C4-2B (cell line): ENCODE measurements at regions not wholly inside any gene's neighbourhood (a gene's known extent, or its start where the extent isn't known, plus 50 kb on each side); places are given as distances from the start of the nearest gene placed in this dataset.

Experiments
- H3K27ac ChIP-seq: fragments of 450-650 bp; 2 replicates; pipeline ENCODE4 v1.5.1; 2017
- ZFX ChIP-seq: fragments of 450-650 bp; IDR thresholded peaks from 2 replicates; pipeline ENCODE4 v1.6.1; 2017
- TF ChIP-seq, protein P1 (sequence below): fragments of 450-650 bp; conservative IDR thresholded peaks from 2 replicates; pipeline ENCODE4 v1.5.1; 2017; ENCODE audit warnings: mild to moderate bottlenecking

DNA sequence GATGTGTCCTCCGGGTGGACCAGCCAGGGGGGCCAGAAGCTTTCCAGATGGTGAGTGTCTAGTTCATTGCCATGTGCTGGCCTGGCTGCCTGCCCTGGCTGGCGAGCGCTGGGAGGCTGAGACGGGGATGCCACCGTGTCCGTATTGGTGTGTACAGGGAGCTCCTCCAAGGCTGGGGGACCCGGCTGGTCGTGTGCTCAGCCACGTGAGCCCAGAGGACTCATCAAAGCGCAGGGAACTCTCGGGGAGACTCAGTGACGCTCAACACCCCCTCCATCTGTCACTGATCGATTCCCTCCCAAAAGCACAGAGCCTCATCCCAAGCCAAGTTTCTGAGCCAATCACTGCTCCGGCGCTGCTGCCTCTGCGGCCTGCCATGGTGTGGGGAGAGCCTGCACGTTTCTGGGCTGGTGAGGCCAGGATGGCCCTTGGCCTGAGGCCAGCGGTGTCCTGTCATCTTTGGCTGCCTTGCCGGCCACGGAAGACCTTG lies 423.7 kb downstream of the SHANK2 start:
- no peak for TF ChIP-seq ZFX
- TF ChIP-seq, protein P1, sequence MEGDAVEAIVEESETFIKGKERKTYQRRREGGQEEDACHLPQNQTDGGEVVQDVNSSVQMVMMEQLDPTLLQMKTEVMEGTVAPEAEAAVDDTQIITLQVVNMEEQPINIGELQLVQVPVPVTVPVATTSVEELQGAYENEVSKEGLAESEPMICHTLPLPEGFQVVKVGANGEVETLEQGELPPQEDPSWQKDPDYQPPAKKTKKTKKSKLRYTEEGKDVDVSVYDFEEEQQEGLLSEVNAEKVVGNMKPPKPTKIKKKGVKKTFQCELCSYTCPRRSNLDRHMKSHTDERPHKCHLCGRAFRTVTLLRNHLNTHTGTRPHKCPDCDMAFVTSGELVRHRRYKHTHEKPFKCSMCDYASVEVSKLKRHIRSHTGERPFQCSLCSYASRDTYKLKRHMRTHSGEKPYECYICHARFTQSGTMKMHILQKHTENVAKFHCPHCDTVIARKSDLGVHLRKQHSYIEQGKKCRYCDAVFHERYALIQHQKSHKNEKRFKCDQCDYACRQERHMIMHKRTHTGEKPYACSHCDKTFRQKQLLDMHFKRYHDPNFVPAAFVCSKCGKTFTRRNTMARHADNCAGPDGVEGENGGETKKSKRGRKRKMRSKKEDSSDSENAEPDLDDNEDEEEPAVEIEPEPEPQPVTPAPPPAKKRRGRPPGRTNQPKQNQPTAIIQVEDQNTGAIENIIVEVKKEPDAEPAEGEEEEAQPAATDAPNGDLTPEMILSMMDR: no peak

DNA sequence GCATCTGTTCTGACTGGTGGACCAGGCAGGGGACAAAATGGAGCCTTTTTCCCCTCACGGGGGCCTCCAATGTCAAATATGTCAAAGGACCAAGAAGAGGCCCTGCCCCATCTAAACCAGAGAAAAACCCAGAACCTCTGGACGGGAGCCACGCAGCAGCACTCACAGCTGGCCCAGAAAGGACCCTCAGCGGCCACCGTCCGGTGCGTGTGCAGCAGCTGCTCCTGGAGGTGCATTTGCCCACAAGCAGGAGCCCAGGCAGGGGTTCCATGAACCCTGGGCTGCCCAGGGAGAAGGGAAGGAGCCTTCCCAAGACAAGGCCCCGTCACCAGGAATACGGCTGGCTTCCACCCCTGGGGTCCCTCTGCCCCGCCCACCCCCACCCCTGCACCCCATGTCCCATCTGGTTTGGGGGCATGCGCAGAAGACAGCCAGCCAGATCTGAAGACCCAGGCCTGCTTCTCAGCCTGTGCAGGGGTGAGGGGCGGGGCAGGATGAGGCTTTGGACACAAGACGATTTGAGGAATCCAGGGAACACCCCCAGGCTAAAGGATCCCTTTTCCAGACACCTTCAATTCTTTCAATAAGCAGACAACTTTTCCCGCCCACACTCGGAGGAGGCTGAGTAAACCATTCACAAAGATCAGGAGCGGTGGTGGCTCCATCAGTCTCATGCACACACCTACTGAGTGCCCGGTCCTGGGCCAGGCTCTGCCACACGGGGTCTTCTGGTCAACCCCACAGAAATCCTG lies 423.1 kb downstream of the SHANK2 start:
- TF ChIP-seq, protein P1: no peak
- no peak for TF ChIP-seq ZFX
- H3K27ac ChIP-seq: no peak overlapping the region

More for the DNA sequence above, 423.7 kb downstream of the SHANK2 start:
- no peak overlapping the region for H3K27ac ChIP-seq

DNA sequence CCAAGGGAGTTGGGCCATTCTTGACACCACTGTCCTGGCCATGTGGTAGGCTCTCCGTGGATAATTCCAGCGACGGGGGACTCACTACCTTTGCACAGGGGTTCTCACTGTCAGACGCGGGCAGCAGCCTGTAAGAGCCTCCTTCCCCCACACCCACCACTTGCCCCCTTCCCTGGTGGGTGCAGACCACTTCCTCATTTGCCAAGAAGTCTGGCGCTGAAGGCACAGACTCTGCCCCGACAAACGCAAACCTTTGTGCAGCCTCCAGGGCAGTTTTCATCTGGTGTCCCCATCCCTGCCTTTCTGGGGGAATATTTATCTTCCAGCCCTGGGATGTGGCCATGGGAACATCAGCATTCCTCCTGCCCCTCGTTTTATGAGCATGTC lies 422.5 kb downstream of the SHANK2 start:
- H3K27ac ChIP-seq: no peak overlapping the region
- no peak for TF ChIP-seq ZFX
- TF ChIP-seq, protein P1: no peak

DNA sequence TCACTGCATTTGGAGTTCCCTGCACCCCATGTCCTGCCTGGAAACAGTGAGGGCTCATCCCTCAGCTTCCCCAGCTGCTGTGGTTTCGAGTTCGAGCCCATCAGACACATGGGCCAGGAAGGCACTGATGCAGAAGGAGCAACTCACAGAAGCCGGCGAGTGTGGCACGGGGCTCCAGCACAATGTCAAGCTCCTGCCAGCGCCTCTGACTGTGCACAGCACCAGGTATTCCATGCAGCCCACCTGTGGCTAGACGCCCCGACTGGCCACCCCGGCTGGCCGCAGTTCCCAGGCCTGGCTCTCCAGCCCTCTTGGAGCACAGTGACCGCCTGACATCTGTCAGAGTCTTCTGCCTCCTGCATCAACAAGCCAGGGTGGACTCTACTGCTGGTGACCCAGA lies 419.4 kb downstream of the SHANK2 start:
- TF ChIP-seq, protein P1: no peak
- TF ChIP-seq ZFX: no peak
- no peak overlapping the region for H3K27ac ChIP-seq

DNA sequence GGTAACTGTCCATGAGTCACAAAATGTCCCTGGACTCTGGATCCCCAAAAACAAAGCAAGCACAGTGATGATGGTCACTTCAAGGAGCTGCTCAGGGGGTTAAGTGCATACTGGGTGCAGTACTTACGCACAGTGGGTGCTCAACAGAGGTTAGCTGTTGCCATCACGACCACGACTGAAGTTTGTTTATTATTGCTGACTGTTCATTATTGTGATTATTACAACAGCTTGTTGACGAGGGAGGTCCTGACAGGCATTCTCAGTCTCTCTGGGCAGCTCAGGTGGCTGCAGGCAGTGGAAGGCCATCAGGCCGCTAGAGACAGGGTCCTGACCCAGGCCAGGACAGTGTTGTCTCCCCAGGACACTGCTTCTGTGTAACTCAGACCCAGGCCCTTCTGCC lies 418.8 kb downstream of the SHANK2 start:
- TF ChIP-seq ZFX: no peak
- TF ChIP-seq, protein P1: no peak
- H3K27ac ChIP-seq: no peak overlapping the region

DNA sequence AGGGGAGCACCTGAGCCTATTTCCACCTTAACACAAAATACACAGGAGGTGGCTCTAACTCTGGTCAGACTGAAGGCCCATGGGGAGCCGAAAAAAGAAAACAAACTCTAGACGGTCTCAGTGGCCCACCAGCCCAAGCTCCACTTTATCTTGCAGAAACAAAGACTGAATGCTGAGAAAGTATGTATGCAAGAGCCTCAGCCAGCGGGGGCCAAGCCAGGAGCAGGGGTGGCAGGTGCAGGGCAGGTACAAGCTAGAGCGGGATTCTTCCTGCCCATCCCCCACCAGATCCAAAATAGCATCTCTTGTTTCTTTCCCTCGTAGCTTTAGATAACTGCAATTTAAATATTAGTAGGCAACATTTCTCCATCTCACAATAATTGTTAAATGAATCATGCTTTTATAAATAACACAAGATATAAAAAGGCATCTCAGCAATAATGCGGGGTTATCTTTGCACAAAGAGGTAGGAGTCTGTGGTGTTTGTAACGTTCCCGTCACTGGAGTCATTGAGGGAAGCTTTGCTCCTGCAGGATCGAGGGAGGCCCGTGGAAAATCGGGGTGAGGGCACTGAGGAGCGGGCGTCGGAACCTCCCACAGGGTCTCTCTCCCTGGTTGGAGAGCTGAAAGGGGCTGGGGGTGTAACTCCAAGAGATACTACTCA lies 418.0 kb downstream of the SHANK2 start:
- no peak overlapping the region for H3K27ac ChIP-seq
- no peak for TF ChIP-seq ZFX
- TF ChIP-seq, protein P1: no peak

DNA sequence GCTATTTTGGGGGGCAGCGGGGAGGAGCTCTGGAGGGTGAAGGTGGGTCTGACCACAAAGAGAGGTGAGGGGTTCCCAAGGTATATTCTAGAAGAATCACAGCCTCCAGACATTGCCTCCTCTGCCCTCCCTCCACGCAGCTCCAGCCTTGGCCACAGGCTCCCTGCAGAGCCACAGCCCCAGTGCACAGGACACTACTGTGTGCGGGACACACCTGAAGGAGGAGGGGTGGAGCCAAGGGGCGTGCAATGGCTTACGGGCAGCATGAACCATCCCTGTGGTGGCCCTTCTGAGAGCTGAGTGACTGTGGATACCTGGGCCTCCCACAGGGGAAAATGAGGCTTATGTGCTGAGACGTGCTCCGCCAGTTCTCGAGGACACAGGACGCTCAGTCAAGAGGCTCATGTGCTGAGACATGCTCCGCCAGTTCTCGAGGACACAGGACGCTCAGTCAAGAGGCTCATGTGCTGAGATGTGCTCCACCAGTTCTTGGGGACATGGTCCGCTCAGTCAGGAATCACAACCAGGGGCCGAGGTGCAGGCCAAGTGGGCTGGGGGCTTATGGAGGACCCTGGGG lies 417.3 kb downstream of the SHANK2 start:
- TF ChIP-seq ZFX: no peak
- TF ChIP-seq, protein P1: no peak
- no peak overlapping the region for H3K27ac ChIP-seq
